GM10266 (cell line): ENCODE measurements at regions not wholly inside any gene's neighbourhood (a gene's known extent, or its start where the extent isn't known, plus 50 kb on each side); places are given as distances from the start of the nearest gene placed in this dataset.

Experiments used
- DNase-seq: peaks from one replicate; pipeline ENCODE4 v3.0.0; 2012; ENCODE audit errors: extremely low spot score
- TF ChIP-seq, protein P1 (sequence below): IDR thresholded peaks from 2 replicates; pipeline ENCODE4 v1.5.1; 2012; ENCODE audit warnings: mild to moderate bottlenecking, low read depth; ENCODE audit not compliant: control insufficient read depth, insufficient read depth; ENCODE audit errors: missing control alignments

DNA sequence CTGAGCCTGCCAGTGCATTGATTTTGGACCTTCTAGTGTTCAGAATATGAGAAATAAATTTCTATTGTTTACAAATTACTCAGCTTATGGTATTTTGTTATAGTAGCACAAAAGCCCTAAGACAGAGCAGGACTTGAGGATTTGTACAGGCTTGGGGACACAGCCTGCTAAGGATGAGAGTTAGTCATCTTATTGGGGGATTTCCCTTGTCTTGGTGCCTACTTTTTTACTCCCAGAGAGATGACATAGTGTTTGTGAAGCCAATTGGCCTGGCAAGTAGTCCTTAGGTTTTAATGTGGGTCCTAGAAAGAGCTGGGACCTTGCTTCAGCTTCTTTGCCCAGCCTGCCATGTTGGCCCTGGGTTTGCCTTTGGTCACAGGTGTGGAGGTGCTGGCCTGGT, 364.0 kb downstream of the REEP3 start:
- DNase-seq: no peak
- TF ChIP-seq, protein P1, sequence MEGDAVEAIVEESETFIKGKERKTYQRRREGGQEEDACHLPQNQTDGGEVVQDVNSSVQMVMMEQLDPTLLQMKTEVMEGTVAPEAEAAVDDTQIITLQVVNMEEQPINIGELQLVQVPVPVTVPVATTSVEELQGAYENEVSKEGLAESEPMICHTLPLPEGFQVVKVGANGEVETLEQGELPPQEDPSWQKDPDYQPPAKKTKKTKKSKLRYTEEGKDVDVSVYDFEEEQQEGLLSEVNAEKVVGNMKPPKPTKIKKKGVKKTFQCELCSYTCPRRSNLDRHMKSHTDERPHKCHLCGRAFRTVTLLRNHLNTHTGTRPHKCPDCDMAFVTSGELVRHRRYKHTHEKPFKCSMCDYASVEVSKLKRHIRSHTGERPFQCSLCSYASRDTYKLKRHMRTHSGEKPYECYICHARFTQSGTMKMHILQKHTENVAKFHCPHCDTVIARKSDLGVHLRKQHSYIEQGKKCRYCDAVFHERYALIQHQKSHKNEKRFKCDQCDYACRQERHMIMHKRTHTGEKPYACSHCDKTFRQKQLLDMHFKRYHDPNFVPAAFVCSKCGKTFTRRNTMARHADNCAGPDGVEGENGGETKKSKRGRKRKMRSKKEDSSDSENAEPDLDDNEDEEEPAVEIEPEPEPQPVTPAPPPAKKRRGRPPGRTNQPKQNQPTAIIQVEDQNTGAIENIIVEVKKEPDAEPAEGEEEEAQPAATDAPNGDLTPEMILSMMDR: no peak

DNA sequence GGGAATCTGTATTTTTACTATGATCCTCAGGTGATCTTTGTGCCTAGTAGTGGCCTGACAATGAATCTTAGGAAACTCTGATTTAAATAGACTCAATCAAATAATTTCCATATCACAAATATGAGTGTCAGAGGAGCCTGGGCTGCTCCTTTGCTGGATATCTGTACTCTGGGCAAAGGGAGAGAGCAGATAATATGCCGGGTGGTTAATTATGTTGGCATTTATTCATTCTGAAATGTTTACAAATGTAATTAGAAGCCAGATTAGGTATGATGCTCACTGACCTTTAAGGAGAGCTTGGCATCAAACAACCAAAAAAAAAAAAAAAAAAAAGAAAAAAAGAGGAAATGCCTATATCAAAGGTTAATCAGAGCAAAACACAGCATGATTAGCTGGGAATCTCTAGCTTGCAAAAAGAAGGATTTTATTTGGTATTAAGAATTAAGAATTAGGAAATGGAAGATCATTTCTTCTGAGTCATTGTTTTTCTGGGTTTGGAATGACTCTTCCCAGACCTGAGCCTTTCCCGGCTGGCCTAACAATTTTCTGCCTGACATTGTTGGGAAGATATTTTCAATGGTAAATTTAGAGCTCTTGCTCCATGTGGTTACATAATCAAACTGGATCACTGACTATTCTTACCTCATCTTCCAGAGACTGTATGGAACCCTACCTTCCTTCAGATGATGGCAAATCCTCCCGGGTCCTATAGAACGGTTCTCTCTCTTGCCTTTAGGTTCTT, 365.3 kb downstream of the REEP3 start:
- TF ChIP-seq, protein P1: no peak
- no peak for DNase-seq

DNA sequence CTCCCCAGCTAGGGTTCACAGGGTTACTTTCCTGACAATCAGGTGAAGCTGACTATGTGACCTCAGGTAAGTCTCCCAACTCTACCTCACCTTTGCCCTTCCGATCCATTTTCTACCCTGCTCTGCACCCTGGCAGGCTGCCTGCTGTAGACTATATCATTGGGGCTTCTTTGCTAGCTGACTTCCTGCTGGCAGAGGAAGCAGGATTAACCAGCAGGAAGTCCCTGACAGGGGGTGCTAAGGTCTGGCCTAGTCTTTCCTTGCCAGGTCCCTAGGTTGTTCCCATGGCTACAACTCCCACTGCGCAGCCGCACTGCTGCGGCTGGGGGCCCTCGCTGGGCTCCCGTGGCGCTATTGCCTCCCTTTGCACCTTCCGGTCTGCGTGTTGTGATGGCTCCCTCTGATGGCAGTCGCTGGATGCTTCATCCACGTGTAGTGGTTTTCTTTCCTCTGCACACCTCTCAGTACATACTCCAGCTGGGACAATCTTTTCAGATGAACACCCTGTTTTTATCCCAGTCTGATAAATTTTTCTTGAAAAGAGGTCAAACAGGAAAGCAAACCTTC, 365.9 kb downstream of the REEP3 start:
- TF ChIP-seq, protein P1: no peak
- DNase-seq: no peak

DNA sequence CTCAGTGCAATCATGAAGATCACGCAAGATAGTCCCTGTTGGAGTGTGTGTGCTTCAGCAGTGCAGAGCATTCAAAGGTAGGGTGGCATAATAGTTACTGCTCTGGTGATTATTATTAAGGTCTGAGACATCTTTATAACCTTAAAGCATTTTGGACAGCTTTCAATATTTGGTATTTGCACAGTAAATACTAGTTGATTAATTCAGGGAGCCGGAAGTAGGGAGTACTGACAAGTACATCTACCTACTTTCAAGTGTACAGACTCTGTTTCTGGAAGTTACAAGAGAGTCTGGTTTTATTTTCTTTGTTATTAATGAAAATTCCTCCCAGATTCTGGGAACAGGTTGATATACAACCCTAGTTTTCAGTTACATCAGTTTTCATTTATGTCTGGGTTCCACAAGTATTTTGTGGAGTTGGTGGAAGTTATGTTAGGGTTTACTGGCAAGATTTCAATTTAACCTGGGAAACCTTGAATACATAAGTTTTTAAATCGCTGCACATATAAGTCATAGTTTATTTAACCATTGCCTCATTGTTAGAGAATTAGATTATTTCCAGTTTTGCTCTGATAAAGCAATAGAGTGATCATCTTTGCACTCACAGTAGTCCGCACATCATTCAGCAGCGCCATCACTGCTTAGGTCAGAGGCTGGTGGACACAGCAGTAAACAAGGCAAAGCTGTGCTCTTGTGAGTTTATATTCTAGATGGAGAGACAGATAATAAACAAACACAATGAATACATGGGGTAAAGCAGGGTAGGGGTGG, 366.6 kb downstream of the REEP3 start:
- TF ChIP-seq, protein P1: no peak
- DNase-seq: no peak

DNA sequence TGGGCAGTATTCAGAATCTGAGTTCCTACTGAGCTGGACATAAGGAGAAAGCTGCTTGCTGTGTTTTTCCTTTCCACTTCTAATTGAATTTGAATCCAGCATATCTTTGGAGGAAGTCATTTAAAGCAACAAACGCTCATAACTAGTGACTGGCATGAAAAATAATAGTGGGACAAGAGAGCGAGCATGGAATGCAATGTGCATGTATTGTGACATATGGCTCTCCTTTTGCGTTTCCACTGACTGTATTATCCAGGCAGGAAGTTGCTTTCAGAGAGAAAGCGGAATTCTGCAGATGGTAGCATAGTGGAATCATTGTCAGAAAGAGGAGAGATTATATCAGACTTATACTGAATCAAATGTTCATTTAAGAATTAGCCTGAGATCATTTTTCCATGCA, 368.6 kb downstream of the REEP3 start:
- DNase-seq: no peak
- TF ChIP-seq, protein P1: no peak

DNA sequence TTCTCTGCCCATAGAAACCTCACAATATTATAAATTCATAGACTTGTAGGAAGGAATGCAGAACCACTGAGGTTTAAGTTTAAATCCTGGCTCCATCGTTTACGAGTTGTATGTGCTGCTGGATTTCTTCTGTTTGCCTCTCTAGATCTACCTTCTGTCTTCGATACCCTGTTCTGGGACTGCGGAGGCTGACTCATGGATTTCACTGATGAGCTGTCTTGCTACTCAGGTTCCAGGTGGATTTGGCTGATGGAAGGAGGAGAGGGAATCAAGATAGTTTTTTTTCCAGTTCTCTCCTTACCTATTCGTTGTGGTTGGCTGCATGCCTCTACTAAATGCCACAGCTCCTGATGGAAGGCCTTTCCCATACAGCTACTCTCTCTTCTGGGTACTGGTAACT, 375.8 kb downstream of the REEP3 start:
- TF ChIP-seq, protein P1: no peak

More for the DNA sequence above, 375.8 kb downstream of the REEP3 start:
- no peak for DNase-seq
